Pancreas (tissue), 10 donors: ENCODE measurements at regions not wholly inside any gene's neighbourhood (a gene's known extent, or its start where the extent isn't known, plus 50 kb on each side); places are given as distances from the start of the nearest gene placed in this dataset.

Source experiments
- ATAC-seq, 4 donors: fragments of 200-7000 bp; cut with Tn5 transposase; one replicate each; pipeline versions ENCODE4 v1.8.0 to v1.9.1; 2020; ENCODE audit warnings: mild to moderate bottlenecking in 4 of 4, moderate library complexity in 4 of 4
- DNase-seq, 6 donors: peaks; one replicate each; pipeline ENCODE4 v3.0.0-alpha.2; 2020
- FAIRE-seq: peaks from 2 replicates; lab custom pipeline; 2012; peaks lifted over from hg19 to GRCh38; lab: Jason Lieb, UNC
- H3K27ac ChIP-seq, 4 donors: fragments of 200-600 bp; sonication (generic); 1 replicate in 3 of 4; 2 replicates in 1 of 4; pipeline versions ENCODE4 v1.5.0 to v1.8.0; 2020
- H3K27me3 ChIP-seq, 4 donors: fragments of 200-600 bp; one replicate each; pipeline ENCODE4 v1.8.0; 2021
- H3K36me3 ChIP-seq, 3 donors: fragments of 200-600 bp; sonication (generic) in 1 of 3; one replicate each; pipeline versions ENCODE4 v1.5.0 to v1.8.0; 2020 to 2021
- H3K4me1 ChIP-seq, 3 donors: fragments of 200-600 bp; one replicate each; pipeline ENCODE4 v1.8.0; 2021
- H3K4me3 ChIP-seq, 4 donors: fragments of 200-600 bp; sonication (generic) in 2 of 4; one replicate each; pipeline versions ENCODE4 v1.5.0 to v1.8.0; 2020 to 2021
- H3K9me3 ChIP-seq, 4 donors: fragments of 200-600 bp; one replicate each; pipeline ENCODE4 v1.8.0; 2021
- CTCF ChIP-seq, 4 donors: fragments of 200-600 bp; sonication (generic) in 3 of 4; IDR thresholded peaks; one replicate each; pipeline versions ENCODE4 v1.5.0 to v1.8.0; 2021; ENCODE audit warnings: antibody characterized with exemption in 4 of 4
- WGBS, 2 donors: extraction: QIAGEN DNeasy Blood & Tissue Kit; methylation state at CpG; one replicate each; pipeline ENCODE4 v1.1.7; 2013; 5-methylcytosine and 5-hydroxymethylcytosine counted together
- intact Hi-C, 3 donors: fragments of 100-400 bp; cut with DNase I; formaldehyde crosslinking; loops; one replicate each; pipeline versions ENCODE4 v1.11.1 to v1.14.2; 2022
- donor health status: healthy with polysubstance abuse.
- donor health status: DM: no; HTN: no; CAD: no; lungs with moderate emphysema.
- donor health status: DM: no; HTN: no; CAD: no.
- donor health status: control.
- donor health status: control.
- donor health status: Bipolar disorder and iron deficiency.
- donor health status: DM: yes; HTN: yes; CAD: no.
- donor health status: DM: no; HTN: no; CAD: no.
- donor health status: DM: no; HTN: no; CAD: no.
- donor health status: DM: yes; HTN: yes; CAD: no.

- Histone ChIP-seq H3K9me3 (peaks cover 0 to 4% (median 0%) of the 10 kb centered on the region in 4 donors), H3K27ac (no peak overlapping the region), H3K4me1 (no peaks in the 10 kb centered on the region), H3K36me3 (no peaks in the 10 kb centered on the region), H3K27me3 (no peaks in the 10 kb centered on the region), H3K4me3 (no peak overlapping the region)
- DNase-seq = no peak
- no peak for ATAC-seq
- WGBS, 2 donors = 42 to 46% methylated on average over 5 of the region's 5 CpGs
- TF ChIP-seq CTCF (IDR thresholded peaks at IDR 0.05) = no peak
- intact Hi-C loops = no loop called here
- no peak for FAIRE-seq
These were observed 247.7 kb downstream of the NSUN3 start for GRCh38 chr3:94310341-94311135.

GRCh38 chr3:94311651-94312050 is 248.8 kb downstream of the NSUN3 start:
- intact Hi-C loops = no loop called here
- ATAC-seq (no peak), DNase-seq (no peak), FAIRE-seq (no peak)
- H3K9me3 ChIP-seq = peaks cover 0 to 4% (median 0%) of the 10 kb centered on the region in 4 donors
- no peak for TF ChIP-seq CTCF (IDR thresholded peaks at IDR 0.05)
- 70 to 78% methylated on average over 3 of the region's 3 CpGs for WGBS, 2 donors
- H3K4me1 ChIP-seq = no peaks in the 10 kb centered on the region
- H3K36me3 ChIP-seq = no peaks in the 10 kb centered on the region
- no peak overlapping the region for H3K27ac ChIP-seq
- H3K4me3 ChIP-seq = no peak overlapping the region
- no peaks in the 10 kb centered on the region for H3K27me3 ChIP-seq

GRCh38 chr3:94314218-94314883 is 251.5 kb downstream of the NSUN3 start:
- Histone ChIP-seq H3K36me3 (no peaks in the 10 kb centered on the region), H3K27ac (no peak overlapping the region), H3K4me3 (no peak overlapping the region), H3K27me3 (no peaks in the 10 kb centered on the region), H3K9me3 (peaks cover 0 to 4% (median 0%) of the 10 kb centered on the region in 4 donors), H3K4me1 (no peaks in the 10 kb centered on the region)
- ATAC-seq (no peak), DNase-seq (no peak), FAIRE-seq (no peak)
- 65% methylated on average over 2 of the region's 2 CpGs for WGBS, 2 donors
- intact Hi-C loops = no loop called here
- no peak for TF ChIP-seq CTCF (IDR thresholded peaks at IDR 0.05)

GRCh38 chr3:94317017-94317416 is 254.2 kb downstream of the NSUN3 start:
- 32 to 68% methylated on average over 1 of the region's 1 CpG for WGBS, 2 donors
- TF ChIP-seq CTCF (IDR thresholded peaks at IDR 0.05) = no peak
- Histone ChIP-seq H3K36me3 (no peaks in the 10 kb centered on the region), H3K4me3 (no peak overlapping the region), H3K27ac (no peak overlapping the region), H3K9me3 (peaks cover 0 to 4% (median 0%) of the 10 kb centered on the region in 4 donors), H3K27me3 (no peaks in the 10 kb centered on the region), H3K4me1 (no peaks in the 10 kb centered on the region)
- intact Hi-C loops = no loop called here
- DNase-seq (no peak), ATAC-seq (no peak), FAIRE-seq (no peak)

- H3K36me3 ChIP-seq = no peaks in the 10 kb centered on the region
- ATAC-seq (no peak), DNase-seq (no peak), FAIRE-seq (no peak)
- no peaks in the 10 kb centered on the region for H3K4me1 ChIP-seq
- no peaks in the 10 kb centered on the region for H3K27me3 ChIP-seq
- intact Hi-C loops = no loop called here
- no peak overlapping the region for H3K27ac ChIP-seq
- no peak for TF ChIP-seq CTCF (IDR thresholded peaks at IDR 0.05)
- 63 to 77% methylated on average over 2 of the region's 2 CpGs for WGBS, 2 donors
- no peak overlapping the region for H3K4me3 ChIP-seq
- H3K9me3 ChIP-seq = no peaks in the 10 kb centered on the region
These were observed 260.7 kb downstream of the NSUN3 start for GRCh38 chr3:94323596-94323995.
